ENCODE measurements at regions not wholly inside any gene's neighbourhood (a gene's known extent, or its start where the extent isn't known, plus 50 kb on each side); places are given as distances from the start of the nearest gene placed in this dataset.

- TF ChIP-seq CTCF (conservative IDR thresholded peaks at IDR 0.05; ENCODE audit: low read depth, low read length) (no peak), EZH2 (IDR thresholded peaks at IDR 0.05; ENCODE audit: borderline replicate concordance, low read depth, low read length, poor library complexity, severe bottlenecking) (no peak)
These were observed 244.8 kb upstream of the NCKAP5 start for GRCh38 chr2:133812826-133813617.

All from A673 (cell line).